ENCODE measurements at regions not wholly inside any gene's neighbourhood (a gene's known extent, or its start where the extent isn't known, plus 50 kb on each side); places are given as distances from the start of the nearest gene placed in this dataset.

DNA sequence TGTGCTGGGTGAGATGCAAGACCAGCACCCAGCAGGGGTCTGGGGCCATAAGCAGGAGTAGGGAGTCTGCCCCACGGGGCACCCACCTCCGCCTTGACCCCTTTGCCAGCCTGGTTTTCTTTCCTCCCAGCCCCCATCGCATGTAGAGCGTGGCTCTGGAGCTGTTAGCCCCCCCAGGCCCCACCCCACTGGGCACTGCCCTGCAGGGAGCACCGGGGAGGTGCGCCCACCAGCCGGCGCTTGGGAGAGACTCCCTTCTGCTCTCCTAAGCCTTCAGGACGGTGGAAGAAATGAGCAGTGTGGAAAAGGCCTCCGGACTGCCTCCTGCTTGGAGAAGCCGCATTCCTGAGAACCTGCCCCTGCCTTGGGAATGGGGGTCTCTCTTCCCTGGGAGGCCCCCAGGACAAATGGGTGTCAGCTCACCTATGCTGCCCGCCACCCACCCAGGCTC lies 186.2 kb downstream of the IRF8 start:
- POLR2A ChIA-PET: no interaction called here
- H3K4me3 ChIP-seq (ENCODE audit: low read depth in 2 of 2, low read length in 2 of 2): no peak overlapping the region
- DNase-seq (ENCODE audit: low read depth, low spot score): no peak
- H3K27ac ChIP-seq (ENCODE audit: low read length): no peak overlapping the region
- intact Hi-C loops (cut with micrococcal nuclease; ENCODE audit: unreplicated experiment) (no loop called here), in situ Hi-C loops (cut with HindIII; ENCODE audit: low pct_unique_long_range_greater_than_20kb, low sequenced_read_pairs) (no loop called here)
- ATAC-seq: no peak
- CTCF ChIA-PET: no interaction called here
- TF ChIP-seq, protein P1, sequence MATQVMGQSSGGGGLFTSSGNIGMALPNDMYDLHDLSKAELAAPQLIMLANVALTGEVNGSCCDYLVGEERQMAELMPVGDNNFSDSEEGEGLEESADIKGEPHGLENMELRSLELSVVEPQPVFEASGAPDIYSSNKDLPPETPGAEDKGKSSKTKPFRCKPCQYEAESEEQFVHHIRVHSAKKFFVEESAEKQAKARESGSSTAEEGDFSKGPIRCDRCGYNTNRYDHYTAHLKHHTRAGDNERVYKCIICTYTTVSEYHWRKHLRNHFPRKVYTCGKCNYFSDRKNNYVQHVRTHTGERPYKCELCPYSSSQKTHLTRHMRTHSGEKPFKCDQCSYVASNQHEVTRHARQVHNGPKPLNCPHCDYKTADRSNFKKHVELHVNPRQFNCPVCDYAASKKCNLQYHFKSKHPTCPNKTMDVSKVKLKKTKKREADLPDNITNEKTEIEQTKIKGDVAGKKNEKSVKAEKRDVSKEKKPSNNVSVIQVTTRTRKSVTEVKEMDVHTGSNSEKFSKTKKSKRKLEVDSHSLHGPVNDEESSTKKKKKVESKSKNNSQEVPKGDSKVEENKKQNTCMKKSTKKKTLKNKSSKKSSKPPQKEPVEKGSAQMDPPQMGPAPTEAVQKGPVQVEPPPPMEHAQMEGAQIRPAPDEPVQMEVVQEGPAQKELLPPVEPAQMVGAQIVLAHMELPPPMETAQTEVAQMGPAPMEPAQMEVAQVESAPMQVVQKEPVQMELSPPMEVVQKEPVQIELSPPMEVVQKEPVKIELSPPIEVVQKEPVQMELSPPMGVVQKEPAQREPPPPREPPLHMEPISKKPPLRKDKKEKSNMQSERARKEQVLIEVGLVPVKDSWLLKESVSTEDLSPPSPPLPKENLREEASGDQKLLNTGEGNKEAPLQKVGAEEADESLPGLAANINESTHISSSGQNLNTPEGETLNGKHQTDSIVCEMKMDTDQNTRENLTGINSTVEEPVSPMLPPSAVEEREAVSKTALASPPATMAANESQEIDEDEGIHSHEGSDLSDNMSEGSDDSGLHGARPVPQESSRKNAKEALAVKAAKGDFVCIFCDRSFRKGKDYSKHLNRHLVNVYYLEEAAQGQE (IDR thresholded peaks at IDR 0.05; ENCODE audit: insufficient read depth in 1 of 2, low read depth in 2 of 2, low read length in 1 of 2): no peak
- TF ChIP-seq CTCF (IDR thresholded peaks at IDR 0.05) (no peak), POLR2AphosphoS5 (IDR thresholded peaks at IDR 0.05; ENCODE audit: low read depth, low read length) (no peak), TCF7L2 (IDR thresholded peaks at IDR 0.05; ENCODE audit: low read depth, low read length) (no peak), SIN3A (IDR thresholded peaks at IDR 0.05; ENCODE audit: borderline replicate concordance, insufficient read depth, low read depth, low read length) (no peak)
- no peaks in the 10 kb centered on the region for H3K4me1 ChIP-seq (ENCODE audit: control insufficient read depth, insufficient read depth, low read length)
- H3K9me3 ChIP-seq (ENCODE audit: control insufficient read depth, insufficient read depth, low read depth, low read length): no peaks in the 10 kb centered on the region
- no peaks in the 10 kb centered on the region for H3K36me3 ChIP-seq (ENCODE audit: control insufficient read depth, insufficient read depth, low read length)
- BruUV-seq (replicated peaks): no TSS peak
- H3K27me3 ChIP-seq (ENCODE audit: control insufficient read depth, insufficient read depth, low read length): no peaks in the 10 kb centered on the region

GRCh38 chr16:86085795-86086194 lies 186.8 kb downstream of the IRF8 start:
- Histone ChIP-seq H3K4me1 (ENCODE audit: control insufficient read depth, insufficient read depth, low read length) (no peaks in the 10 kb centered on the region), H3K27me3 (ENCODE audit: control insufficient read depth, insufficient read depth, low read length) (no peaks in the 10 kb centered on the region), H3K9me3 (ENCODE audit: control insufficient read depth, insufficient read depth, low read depth, low read length) (no peaks in the 10 kb centered on the region), H3K4me3 (ENCODE audit: low read depth in 2 of 2, low read length in 2 of 2) (no peak overlapping the region), H3K36me3 (ENCODE audit: control insufficient read depth, insufficient read depth, low read length) (no peaks in the 10 kb centered on the region), H3K27ac (ENCODE audit: low read length) (no peak overlapping the region)
- no peak for DNase-seq (ENCODE audit: low read depth, low spot score)
- ChIA-PET CTCF (no interaction called here), POLR2A (no interaction called here)
- no peak for ATAC-seq
- intact Hi-C loops (cut with micrococcal nuclease; ENCODE audit: unreplicated experiment): no loop called here
- TF ChIP-seq TCF7L2 (IDR thresholded peaks at IDR 0.05; ENCODE audit: low read depth, low read length) (no peak), CTCF (IDR thresholded peaks at IDR 0.05) (no peak), SIN3A (IDR thresholded peaks at IDR 0.05; ENCODE audit: borderline replicate concordance, insufficient read depth, low read depth, low read length) (no peak)
- TF ChIP-seq, protein P1 (IDR thresholded peaks at IDR 0.05; ENCODE audit: insufficient read depth in 1 of 2, low read depth in 2 of 2, low read length in 1 of 2): no peak
- no TSS peak for BruUV-seq (replicated peaks)
- in situ Hi-C loops (cut with HindIII; ENCODE audit: low pct_unique_long_range_greater_than_20kb, low sequenced_read_pairs): no loop called here

Measured in Panc1 (cell line).